DND-41 (cell line): ENCODE measurements at regions not wholly inside any gene's neighbourhood (a gene's known extent, or its start where the extent isn't known, plus 50 kb on each side); places are given as distances from the start of the nearest gene placed in this dataset.

Experiments used
- EZH2 ChIP-seq: IDR thresholded peaks from 3 replicates; pipeline ENCODE4 v1.6.1; 2012; ENCODE audit warnings: borderline replicate concordance, low read depth, mild to moderate bottlenecking, moderate library complexity, low read length, inconsistent platforms; ENCODE audit not compliant: severe bottlenecking
- TF ChIP-seq, protein P1 (sequence below): IDR thresholded peaks from 2 replicates; pipeline ENCODE4 v1.5.1; 2012; ENCODE audit warnings: borderline replicate concordance, low read length, moderate library complexity, mild to moderate bottlenecking; ENCODE audit not compliant: poor library complexity, severe bottlenecking; ENCODE audit errors: extremely low read depth

GRCh38 chr5:77869116-77869798 is 93.1 kb upstream of the TBCA start:
- TF ChIP-seq, protein P1, sequence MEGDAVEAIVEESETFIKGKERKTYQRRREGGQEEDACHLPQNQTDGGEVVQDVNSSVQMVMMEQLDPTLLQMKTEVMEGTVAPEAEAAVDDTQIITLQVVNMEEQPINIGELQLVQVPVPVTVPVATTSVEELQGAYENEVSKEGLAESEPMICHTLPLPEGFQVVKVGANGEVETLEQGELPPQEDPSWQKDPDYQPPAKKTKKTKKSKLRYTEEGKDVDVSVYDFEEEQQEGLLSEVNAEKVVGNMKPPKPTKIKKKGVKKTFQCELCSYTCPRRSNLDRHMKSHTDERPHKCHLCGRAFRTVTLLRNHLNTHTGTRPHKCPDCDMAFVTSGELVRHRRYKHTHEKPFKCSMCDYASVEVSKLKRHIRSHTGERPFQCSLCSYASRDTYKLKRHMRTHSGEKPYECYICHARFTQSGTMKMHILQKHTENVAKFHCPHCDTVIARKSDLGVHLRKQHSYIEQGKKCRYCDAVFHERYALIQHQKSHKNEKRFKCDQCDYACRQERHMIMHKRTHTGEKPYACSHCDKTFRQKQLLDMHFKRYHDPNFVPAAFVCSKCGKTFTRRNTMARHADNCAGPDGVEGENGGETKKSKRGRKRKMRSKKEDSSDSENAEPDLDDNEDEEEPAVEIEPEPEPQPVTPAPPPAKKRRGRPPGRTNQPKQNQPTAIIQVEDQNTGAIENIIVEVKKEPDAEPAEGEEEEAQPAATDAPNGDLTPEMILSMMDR: no peak
- no peak for TF ChIP-seq EZH2
